GM21526 (cell line): ENCODE measurements at regions not wholly inside any gene's neighbourhood (a gene's known extent, or its start where the extent isn't known, plus 50 kb on each side); places are given as distances from the start of the nearest gene placed in this dataset.

ENCODE experiments used
- ATAC-seq: cut with Tn5 transposase; IDR thresholded peaks from one replicate; pipeline ENCODE4 v1.9.1; 2021; ENCODE audit warnings: moderate library complexity; ENCODE audit not compliant: unreplicated experiment, low FRiP score

DNA sequence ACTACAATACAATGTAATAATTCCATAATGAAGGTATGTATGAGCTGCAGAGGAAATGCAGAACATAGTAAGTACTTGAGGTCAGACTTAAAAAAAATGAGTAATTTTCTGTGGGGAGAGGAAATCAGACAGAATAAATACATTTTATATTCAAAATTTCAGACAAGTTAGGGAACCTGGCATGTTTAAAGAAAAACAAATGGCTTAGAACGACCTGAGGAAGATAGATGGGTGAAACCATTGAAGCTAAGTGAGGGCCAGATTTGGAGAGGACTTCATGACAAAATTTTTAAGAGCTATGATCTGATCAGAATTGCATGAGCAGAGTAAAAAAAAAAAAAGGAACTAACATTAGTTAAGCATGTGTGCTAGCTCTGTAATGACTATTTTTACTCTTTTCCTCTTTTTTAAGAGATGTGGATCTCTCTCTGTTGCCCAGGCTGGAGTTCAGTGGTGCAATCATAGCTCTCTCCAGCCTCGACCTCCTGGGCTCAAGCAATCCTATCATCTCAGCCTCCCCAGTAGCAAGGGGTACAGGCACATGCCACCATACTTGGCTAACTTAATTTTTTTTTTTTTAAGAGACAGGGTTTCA is 157.6 kb upstream of the PDE3A start:
- ATAC-seq, result no peak

DNA sequence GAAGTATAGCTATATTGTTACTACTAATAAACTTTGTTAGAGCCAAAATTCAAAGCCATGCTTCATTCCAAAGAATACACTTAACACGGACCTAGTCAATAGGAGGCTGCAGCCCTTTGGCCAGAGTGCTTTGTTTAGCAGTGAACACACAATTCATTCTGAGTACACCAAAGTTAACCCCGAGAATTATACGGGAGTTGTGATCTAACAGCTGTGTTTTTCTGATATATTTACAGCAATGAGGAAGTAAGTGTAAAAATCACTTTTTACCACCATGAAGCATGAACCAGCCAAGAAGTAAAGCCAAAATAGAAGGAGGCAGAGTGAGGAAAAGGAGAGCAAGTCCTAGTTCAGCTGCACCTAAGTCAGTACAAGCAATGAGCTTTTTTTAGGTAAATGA is 156.8 kb upstream of the PDE3A start:
- no peak for ATAC-seq

DNA sequence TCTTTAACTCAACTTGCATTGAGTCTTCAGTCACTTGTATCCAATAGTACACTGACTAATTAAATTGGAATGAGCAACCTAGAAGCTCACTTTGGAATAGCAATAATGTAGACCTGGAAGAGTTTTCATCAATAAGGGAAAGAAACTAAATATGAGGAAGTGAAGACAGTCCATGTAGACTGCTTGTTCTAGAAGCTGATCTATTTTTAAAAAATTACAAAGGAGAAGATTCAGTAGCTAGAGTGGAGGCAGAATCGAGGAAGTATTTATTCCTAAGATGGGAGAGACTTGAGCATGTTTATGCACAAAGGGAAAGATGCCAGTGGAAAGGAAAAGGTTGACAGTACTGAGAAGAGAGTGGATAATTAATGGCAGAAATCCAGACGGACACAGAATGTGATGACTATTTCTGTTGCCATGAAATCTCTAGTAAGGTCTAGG is 156.3 kb upstream of the PDE3A start:
- ATAC-seq, result no peak

GRCh38 chr12:20212658-20213555 is 155.4 kb upstream of the PDE3A start:
- ATAC-seq, result no peak

DNA sequence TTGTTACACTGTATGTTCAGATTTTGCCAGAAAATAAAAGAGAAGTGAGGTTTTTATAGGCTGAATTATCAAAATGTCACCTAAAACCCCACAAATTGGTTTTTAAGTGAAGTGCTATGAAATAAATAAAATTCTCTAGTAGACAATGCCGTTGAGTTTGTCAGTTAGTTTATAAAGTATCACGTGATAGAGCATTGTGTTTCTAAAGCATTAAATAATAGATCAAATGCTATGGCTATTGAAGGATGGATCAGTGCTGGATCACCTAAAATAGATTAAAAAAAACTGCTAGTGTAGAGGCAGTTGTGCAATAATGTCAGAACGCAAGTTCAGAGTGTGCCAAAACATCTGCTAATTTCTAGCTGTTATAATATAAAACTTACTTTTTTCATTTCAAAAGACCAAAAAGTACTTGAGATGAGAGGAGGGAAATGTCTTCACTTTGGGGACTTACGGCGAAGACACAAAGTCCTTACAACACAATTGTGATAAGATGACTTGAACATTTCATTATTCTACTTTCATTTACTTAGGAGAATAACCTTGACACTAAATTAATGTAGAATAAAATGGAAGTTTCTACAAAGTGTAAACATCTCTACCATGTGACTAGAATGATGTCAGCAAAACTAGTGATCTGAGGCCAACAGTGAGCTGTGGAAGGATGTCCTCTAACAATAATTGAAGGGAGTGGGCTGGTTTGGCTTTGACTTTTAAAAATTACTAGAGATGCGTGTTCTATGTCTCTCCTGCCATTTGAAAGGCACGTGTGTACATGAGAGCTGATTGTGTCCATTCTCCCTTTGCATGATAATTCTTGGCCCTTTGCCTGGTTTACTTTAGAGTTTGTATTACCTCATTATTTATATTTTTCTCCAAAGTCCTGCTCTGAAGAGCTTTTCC is 154.4 kb upstream of the PDE3A start:
- ATAC-seq, result no peak

GRCh38 chr12:20220339-20220738 is 148.0 kb upstream of the PDE3A start:
- ATAC-seq, result no peak

DNA sequence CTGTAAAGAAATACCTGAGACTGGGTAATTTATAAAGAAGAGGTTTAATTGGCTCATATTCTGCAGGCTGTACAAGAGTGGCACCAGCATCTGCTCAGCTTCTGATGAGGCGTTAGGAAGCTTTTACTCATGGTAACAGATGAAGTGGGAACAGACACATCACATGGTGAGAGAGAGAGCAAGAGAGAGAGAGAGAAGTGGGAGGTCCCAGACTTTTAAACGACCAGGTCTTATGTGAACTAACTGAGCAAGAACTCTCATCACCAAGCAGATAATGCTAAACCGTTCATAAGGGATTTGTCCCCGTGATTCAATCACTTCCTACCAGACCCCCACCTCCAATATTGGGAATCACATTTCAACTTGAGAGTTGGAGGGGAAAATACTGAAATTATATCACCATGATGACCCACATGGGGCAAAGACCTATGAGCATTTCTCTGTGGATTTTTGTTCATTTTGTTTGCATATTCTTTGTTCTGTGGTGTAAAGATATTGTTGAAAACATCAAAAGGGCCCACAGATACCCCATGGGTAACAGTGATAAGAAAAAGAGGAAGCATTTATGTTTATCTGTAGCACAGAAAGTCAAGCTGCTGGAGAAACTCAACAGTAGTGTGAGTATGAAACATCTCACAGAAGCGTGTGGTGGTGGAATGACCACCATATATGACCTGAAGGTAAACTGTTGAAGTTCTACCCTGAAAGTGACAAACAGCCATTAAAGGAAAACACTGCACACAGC is 135.2 kb upstream of the PDE3A start:
- no peak for ATAC-seq

DNA sequence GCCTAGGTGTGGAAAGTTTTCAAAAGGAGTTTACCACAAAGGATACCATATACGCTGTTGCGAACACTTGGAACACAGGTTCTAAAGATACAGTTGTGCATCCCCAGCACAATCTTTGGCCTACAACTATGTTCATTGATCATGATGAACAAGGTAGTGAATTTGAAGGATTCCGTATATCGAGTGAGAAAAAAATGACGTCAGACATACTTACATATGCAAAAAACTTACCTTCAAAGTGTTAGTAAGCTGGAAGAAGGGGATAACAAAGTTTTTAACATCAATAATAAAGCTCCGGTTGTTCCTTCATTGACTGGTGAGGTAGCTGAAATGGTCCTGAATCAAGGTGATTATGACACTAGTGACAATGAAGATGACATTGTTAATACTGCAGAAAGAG is 133.9 kb upstream of the PDE3A start:
- ATAC-seq, result no peak

DNA sequence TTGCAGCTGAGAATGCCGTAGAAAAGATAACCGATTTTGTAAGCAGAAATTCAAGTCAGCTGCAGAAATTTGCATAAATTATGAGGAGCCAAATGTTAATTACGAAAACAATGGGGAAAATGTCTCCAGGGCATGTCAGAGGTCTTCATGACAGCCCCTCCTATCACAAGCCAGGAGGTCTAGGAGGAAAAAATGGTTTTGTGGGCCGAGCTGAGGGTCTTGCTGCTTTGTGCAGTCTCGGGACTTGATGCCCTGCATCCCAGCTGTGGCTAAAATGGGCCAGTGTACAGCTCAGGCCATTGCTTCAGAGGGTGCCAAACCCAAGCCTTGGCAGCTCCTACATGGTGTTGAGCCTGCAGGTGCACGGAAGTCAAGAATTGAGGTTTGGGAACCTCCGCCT is 131.2 kb upstream of the PDE3A start:
- ATAC-seq, result no peak

- no peak for ATAC-seq
These were observed 122.8 kb upstream of the PDE3A start for GRCh38 chr12:20245491-20245890.

DNA sequence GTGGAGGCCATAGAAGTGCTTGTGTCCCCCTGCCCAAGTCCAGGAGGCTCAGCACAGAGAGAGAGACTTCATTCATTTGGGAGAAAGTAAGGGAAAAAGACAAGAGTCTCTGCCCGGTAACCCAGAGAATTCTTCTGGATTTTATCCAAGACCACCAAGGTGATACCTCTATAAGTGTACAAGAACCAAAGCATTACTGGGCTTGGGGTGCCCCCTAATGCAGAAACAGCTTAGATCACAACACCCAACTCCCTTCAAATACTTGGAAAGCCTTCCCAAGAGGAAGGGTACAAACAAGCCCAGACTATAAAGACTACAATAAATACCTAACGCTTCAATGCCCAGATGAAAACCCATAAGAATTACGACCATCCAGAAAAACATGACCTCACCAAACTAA is 119.7 kb upstream of the PDE3A start:
- ATAC-seq, result no peak

- no peak for ATAC-seq
These were observed 117.6 kb upstream of the PDE3A start for GRCh38 chr12:20250761-20251160.

GRCh38 chr12:20257311-20257710 is 111.0 kb upstream of the PDE3A start:
- ATAC-seq, result no peak

DNA sequence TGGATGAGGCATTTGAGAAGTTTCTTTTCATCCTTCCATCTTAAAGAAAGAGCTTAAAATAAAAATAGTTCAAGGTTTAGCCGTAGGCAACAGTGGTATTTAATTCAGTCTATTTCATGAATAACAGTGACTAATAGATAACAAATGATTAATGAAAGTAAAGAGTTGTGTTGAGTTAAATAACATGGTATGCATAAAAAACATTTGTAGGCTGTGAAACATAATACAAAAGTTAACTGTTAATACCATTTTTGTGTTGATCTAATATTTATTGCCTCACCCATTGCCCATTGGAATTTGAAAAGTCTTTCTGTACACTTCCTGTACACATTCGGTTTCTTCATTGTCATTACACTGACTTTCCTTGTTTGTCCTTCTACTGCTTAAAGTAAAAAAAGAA is 108.6 kb upstream of the PDE3A start:
- ATAC-seq, result no peak

DNA sequence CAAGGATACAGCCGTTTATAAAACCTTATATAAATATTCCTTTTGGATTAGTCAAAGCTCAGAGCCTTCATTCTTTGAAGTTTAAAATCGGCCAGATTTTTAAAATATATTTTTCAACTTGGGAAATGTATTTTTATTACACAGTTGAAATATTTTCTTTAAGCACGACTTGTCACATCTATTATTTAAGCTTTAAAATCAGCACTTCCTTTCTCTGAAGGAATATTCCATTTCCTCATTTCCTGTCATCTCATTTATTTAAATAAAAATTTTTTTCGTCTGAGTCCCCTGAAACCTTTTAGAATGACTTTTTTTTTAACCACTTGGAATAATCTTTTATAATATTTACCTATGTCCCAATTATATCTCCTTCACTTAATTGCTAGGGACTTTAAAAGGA is 107.5 kb upstream of the PDE3A start:
- no peak for ATAC-seq

DNA sequence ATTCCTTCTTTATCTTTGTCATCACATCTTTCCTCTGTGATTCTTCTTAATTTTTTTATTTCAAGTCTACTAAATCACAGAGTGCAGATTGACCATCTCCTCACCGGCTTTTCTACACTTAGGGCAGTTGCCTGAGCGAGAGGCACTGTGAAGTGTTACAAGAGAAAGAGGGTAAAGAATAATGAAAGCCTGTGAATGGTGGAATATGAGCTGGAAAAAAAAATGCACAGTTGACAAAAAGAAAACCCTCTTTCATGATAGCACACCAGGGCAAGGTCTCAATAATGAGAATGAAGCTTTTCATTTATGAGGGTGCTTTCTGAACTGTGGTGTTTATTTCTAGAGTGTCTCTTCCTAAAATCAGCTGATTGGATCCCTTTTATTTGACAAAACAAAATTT is 106.2 kb upstream of the PDE3A start:
- ATAC-seq, result no peak

GRCh38 chr12:20264026-20264425 is 104.3 kb upstream of the PDE3A start:
- no peak for ATAC-seq

GRCh38 chr12:20264608-20265114 is 103.7 kb upstream of the PDE3A start:
- no peak for ATAC-seq

DNA sequence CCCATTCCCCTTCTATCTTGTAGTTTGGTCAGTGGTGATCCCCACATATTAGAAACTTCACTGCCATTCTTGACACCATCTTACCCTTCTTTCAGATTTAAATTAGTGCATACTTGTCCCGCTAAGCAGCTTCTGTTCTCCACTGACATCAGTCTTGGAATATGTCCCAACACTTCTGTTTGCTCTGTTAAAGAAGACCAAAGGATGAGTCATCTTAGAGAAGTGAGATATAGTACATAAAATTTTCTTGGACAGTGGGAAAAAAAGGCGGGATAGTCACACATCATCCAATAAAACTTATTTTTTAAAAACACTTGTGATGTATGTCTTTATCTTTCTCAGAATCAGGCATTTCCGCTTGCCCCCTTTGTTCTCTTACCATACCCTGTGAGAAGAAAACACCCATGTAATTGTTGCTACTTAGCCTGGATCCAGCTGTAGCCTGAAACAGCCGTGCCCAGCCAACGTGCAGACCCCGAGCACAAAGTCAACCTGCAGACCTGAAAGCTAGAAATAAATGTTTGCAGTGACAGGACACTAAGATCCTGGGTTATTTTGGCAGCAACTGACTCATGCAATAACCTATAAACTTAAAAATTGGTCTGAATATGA is 100.1 kb upstream of the PDE3A start:
- no peak for ATAC-seq

DNA sequence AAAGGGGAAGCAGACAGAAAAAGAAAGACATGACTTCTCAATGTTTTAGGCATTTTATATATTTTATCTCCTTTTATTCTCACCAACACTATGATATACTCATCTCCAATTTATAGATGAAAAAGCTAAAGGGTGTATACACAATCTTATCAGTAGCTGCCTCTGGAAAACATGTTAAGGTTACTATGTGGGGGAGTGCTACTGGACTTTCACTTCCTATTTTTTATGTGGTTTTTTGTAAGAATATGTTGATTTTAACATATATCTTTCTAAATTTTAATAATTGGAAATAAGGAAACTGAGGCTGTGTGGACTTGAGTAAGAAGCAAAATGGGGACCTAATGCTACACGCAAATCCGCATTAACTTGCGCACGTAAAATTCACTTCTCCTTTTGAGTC is 99.6 kb upstream of the PDE3A start:
- no peak for ATAC-seq
